ENCODE measurements at regions not wholly inside any gene's neighbourhood (a gene's known extent, or its start where the extent isn't known, plus 50 kb on each side); places are given as distances from the start of the nearest gene placed in this dataset.

DNA sequence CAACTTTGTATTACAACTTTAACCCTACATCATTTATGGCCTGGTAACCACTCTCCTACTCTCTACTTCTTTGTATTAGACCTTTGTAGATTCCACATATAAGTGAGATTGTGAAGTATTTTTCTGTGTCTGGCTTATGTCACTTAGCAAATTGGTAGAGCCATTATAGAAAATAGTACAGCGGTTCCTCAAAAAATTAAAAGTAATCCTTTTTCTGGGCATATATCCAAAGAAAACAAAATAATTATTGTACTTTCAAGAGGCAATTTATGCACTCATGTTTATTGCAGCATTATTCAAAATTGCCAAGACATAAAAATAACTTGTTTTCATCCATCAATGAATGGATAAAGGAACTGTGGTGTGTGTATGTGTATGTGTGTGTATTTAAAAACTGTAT lies 537.5 kb upstream of the FSIP2 start:
- no peak for TF ChIP-seq POU2F2 (IDR thresholded peaks at IDR 0.05; ENCODE audit: low read depth, low read length)
- TF ChIP-seq POLR2A (IDR thresholded peaks at IDR 0.05; ENCODE audit: low read depth, low read length) = no peak

All from GM12891 (cell line).